ENCODE measurements at regions not wholly inside any gene's neighbourhood (a gene's known extent, or its start where the extent isn't known, plus 50 kb on each side); places are given as distances from the start of the nearest gene placed in this dataset.

- ATAC-seq (replicated peaks in 6 of 8): peak in 1 of 8 experiments; percentile 19
- no peak overlapping the region for H3K4me3 ChIP-seq
- no peak overlapping the region for H3K27ac ChIP-seq
- H3K4me1 ChIP-seq (replicated peaks in 1 of 2): no peaks in the 10 kb centered on the region
- 0 to 89% (median 63%) methylated on average over 1 to 9 of the region's 10 CpGs; no CpG with 5 or more reads in 2 of the 10 experiments for WGBS, 10 experiments
- in situ Hi-C loops (cut with MboI; ENCODE audit: low pct_unique_long_range_greater_than_20kb in 2 of 9, low sequenced_read_pairs in 9 of 9, unreplicated experiment in 9 of 9): no loop called here
These were observed 1482.7 kb downstream of the AACS start for GRCh38 chr12:126547905-126548304.

- Histone ChIP-seq H3K27ac (no peak overlapping the region), H3K4me1 (replicated peaks in 1 of 2) (no peaks in the 10 kb centered on the region), H3K4me3 (no peak overlapping the region)
- in situ Hi-C loops (cut with MboI; ENCODE audit: low pct_unique_long_range_greater_than_20kb in 2 of 9, low sequenced_read_pairs in 9 of 9, unreplicated experiment in 9 of 9): no loop called here
- 0 to 68% (median 18%) methylated on average over 1 to 4 of the region's 4 CpGs for WGBS, 10 experiments
- ATAC-seq (replicated peaks in 6 of 8): peak in 1 of 8 experiments; percentile 52
These were observed 1486.6 kb downstream of the AACS start for GRCh38 chr12:126551869-126552268.

- 0 to 71% (median 48%) methylated on average over 3 to 7 of the region's 7 CpGs for WGBS, 10 experiments
- no peak overlapping the region for H3K27ac ChIP-seq
- peak in 2 of 8 experiments; percentile 15 to 54 for ATAC-seq (replicated peaks in 6 of 8)
- H3K4me1 ChIP-seq (replicated peaks in 1 of 2): no peaks in the 10 kb centered on the region
- in situ Hi-C loops (cut with MboI; ENCODE audit: low pct_unique_long_range_greater_than_20kb in 2 of 9, low sequenced_read_pairs in 9 of 9, unreplicated experiment in 9 of 9): no loop called here
- no peak overlapping the region for H3K4me3 ChIP-seq
These were observed 1489.4 kb downstream of the AACS start for GRCh38 chr12:126554625-126555024.

GRCh38 chr12:126557659-126558058, 1492.4 kb downstream of the AACS start:
- ATAC-seq (replicated peaks in 6 of 8): no peak
- H3K4me3 ChIP-seq: no peak overlapping the region
- H3K27ac ChIP-seq: no peak overlapping the region
- in situ Hi-C loops (cut with MboI; ENCODE audit: low pct_unique_long_range_greater_than_20kb in 2 of 9, low sequenced_read_pairs in 9 of 9, unreplicated experiment in 9 of 9): no loop called here
- 35 to 91% (median 66%) methylated on average over 2 to 5 of the region's 5 CpGs for WGBS, 10 experiments
- H3K4me1 ChIP-seq (replicated peaks in 1 of 2): no peaks in the 10 kb centered on the region

GRCh38 chr12:126558219-126558618, 1493.0 kb downstream of the AACS start:
- no peaks in the 10 kb centered on the region for H3K4me1 ChIP-seq (replicated peaks in 1 of 2)
- in situ Hi-C loops (cut with MboI; ENCODE audit: low pct_unique_long_range_greater_than_20kb in 2 of 9, low sequenced_read_pairs in 9 of 9, unreplicated experiment in 9 of 9): no loop called here
- WGBS, 10 experiments: 0 to 80% (median 33%) methylated on average over 1 to 2 of the region's 2 CpGs; no CpG with 5 or more reads in 5 of the 10 experiments
- no peak for ATAC-seq (replicated peaks in 6 of 8)
- H3K4me3 ChIP-seq: no peak overlapping the region
- H3K27ac ChIP-seq: no peak overlapping the region

- Histone ChIP-seq H3K4me3 (no peak overlapping the region), H3K27ac (no peak overlapping the region), H3K4me1 (replicated peaks in 1 of 2) (no peaks in the 10 kb centered on the region)
- WGBS, 10 experiments: 19 to 93% (median 63%) methylated on average over 2 to 3 of the region's 3 CpGs; no CpG with 5 or more reads in 3 of the 10 experiments
- ATAC-seq (replicated peaks in 6 of 8): no peak
- in situ Hi-C loops (cut with MboI; ENCODE audit: low pct_unique_long_range_greater_than_20kb in 2 of 9, low sequenced_read_pairs in 9 of 9, unreplicated experiment in 9 of 9): no loop called here
These were observed 1493.6 kb downstream of the AACS start for GRCh38 chr12:126558810-126559209.

GRCh38 chr12:126567016-126567415, 1501.8 kb downstream of the AACS start:
- H3K27ac ChIP-seq: no peak overlapping the region
- WGBS, 10 experiments: 76% methylated on average over 4 of the region's 18 CpGs; no CpG with 5 or more reads in 9 of the 10 experiments
- in situ Hi-C loops (cut with MboI; ENCODE audit: low pct_unique_long_range_greater_than_20kb in 2 of 9, low sequenced_read_pairs in 9 of 9, unreplicated experiment in 9 of 9): no loop called here
- ATAC-seq (replicated peaks in 6 of 8): no peak
- no peaks in the 10 kb centered on the region for H3K4me1 ChIP-seq (replicated peaks in 1 of 2)
- H3K4me3 ChIP-seq: no peak overlapping the region

GRCh38 chr12:126569706-126570105, 1504.5 kb downstream of the AACS start:
- Histone ChIP-seq H3K4me1 (replicated peaks in 1 of 2) (no peaks in the 10 kb centered on the region), H3K27ac (no peak overlapping the region), H3K4me3 (no peak overlapping the region)
- in situ Hi-C loops (cut with MboI; ENCODE audit: low pct_unique_long_range_greater_than_20kb in 2 of 9, low sequenced_read_pairs in 9 of 9, unreplicated experiment in 9 of 9): no loop called here
- 0 to 90% (median 48%) methylated on average over 2 to 5 of the region's 5 CpGs for WGBS, 10 experiments
- no peak for ATAC-seq (replicated peaks in 6 of 8)

GRCh38 chr12:126570566-126570965, 1505.3 kb downstream of the AACS start:
- Histone ChIP-seq H3K27ac (no peak overlapping the region), H3K4me3 (no peak overlapping the region), H3K4me1 (replicated peaks in 1 of 2) (no peaks in the 10 kb centered on the region)
- in situ Hi-C loops (cut with MboI; ENCODE audit: low pct_unique_long_range_greater_than_20kb in 2 of 9, low sequenced_read_pairs in 9 of 9, unreplicated experiment in 9 of 9): no loop called here
- ATAC-seq (replicated peaks in 6 of 8): no peak
- WGBS, 10 experiments: 0 to 86% (median 15%) methylated on average over 1 to 3 of the region's 3 CpGs; no CpG with 5 or more reads in 1 of the 10 experiments

- no peaks in the 10 kb centered on the region for H3K4me1 ChIP-seq (replicated peaks in 1 of 2)
- H3K27ac ChIP-seq: no peak overlapping the region
- in situ Hi-C loops (cut with MboI; ENCODE audit: low pct_unique_long_range_greater_than_20kb in 2 of 9, low sequenced_read_pairs in 9 of 9, unreplicated experiment in 9 of 9): no loop called here
- H3K4me3 ChIP-seq: no peak overlapping the region
- ATAC-seq (replicated peaks in 6 of 8): no peak
These were observed 1506.9 kb downstream of the AACS start for GRCh38 chr12:126572170-126572569.

- ATAC-seq (replicated peaks in 6 of 8): no peak
- no peak overlapping the region for H3K4me3 ChIP-seq
- H3K4me1 ChIP-seq (replicated peaks in 1 of 2): no peaks in the 10 kb centered on the region
- no peak overlapping the region for H3K27ac ChIP-seq
- in situ Hi-C loops (cut with MboI; ENCODE audit: low pct_unique_long_range_greater_than_20kb in 2 of 9, low sequenced_read_pairs in 9 of 9, unreplicated experiment in 9 of 9): no loop called here
These were observed 1516.4 kb downstream of the AACS start for GRCh38 chr12:126581655-126582054.

- no peak overlapping the region for H3K4me3 ChIP-seq
- in situ Hi-C loops (cut with MboI; ENCODE audit: low pct_unique_long_range_greater_than_20kb in 2 of 9, low sequenced_read_pairs in 9 of 9, unreplicated experiment in 9 of 9): no loop called here
- ATAC-seq (replicated peaks in 6 of 8): peak in 2 of 8 experiments; percentile 28 to 53
- no peak overlapping the region for H3K27ac ChIP-seq
- 0 to 44% (median 11%) methylated on average over 1 to 3 of the region's 3 CpGs; no CpG with 5 or more reads in 1 of the 10 experiments for WGBS, 10 experiments
- no peaks in the 10 kb centered on the region for H3K4me1 ChIP-seq (replicated peaks in 1 of 2)
These were observed 1517.0 kb downstream of the AACS start for GRCh38 chr12:126582231-126582630.

GRCh38 chr12:126588586-126589249, 1523.5 kb downstream of the AACS start:
- ATAC-seq (replicated peaks in 6 of 8): no peak
- in situ Hi-C loops (cut with MboI; ENCODE audit: low pct_unique_long_range_greater_than_20kb in 2 of 9, low sequenced_read_pairs in 9 of 9, unreplicated experiment in 9 of 9): no loop called here
- H3K27ac ChIP-seq: no peak overlapping the region
- 10 to 84% (median 43%) methylated on average over 3 to 8 of the region's 8 CpGs; no CpG with 5 or more reads in 2 of the 10 experiments for WGBS, 10 experiments
- H3K4me1 ChIP-seq (replicated peaks in 1 of 2): no peaks in the 10 kb centered on the region
- H3K4me3 ChIP-seq: no peak overlapping the region

GRCh38 chr12:126591533-126591932, 1526.3 kb downstream of the AACS start:
- H3K4me1 ChIP-seq (replicated peaks in 1 of 2): no peaks in the 10 kb centered on the region
- peak in 2 of 8 experiments; percentile 73 to 78 for ATAC-seq (replicated peaks in 6 of 8)
- no peak overlapping the region for H3K4me3 ChIP-seq
- H3K27ac ChIP-seq: no peak overlapping the region
- 10 to 57% (median 29%) methylated on average over 1 to 2 of the region's 2 CpGs; no CpG with 5 or more reads in 1 of the 10 experiments for WGBS, 10 experiments
- in situ Hi-C loops (cut with MboI; ENCODE audit: low pct_unique_long_range_greater_than_20kb in 2 of 9, low sequenced_read_pairs in 9 of 9, unreplicated experiment in 9 of 9): no loop called here

Data from motor neuron (in vitro differentiated cells).